ENCODE measurements at regions not wholly inside any gene's neighbourhood (a gene's known extent, or its start where the extent isn't known, plus 50 kb on each side); places are given as distances from the start of the nearest gene placed in this dataset.

GRCh38 chr1:114296413-114296812 lies 142.7 kb upstream of the SYT6 start:
- intact Hi-C loops (cut with micrococcal nuclease) = no loop called here
- CTCF ChIA-PET = no interaction called here
- no peak for ATAC-seq

More at GRCh38 chr1:114296413-114296812, 142.7 kb upstream of the SYT6 start:
- BruUV-seq (replicated peaks) = no TSS peak
- Histone ChIP-seq H2AFZ (ENCODE audit: low read depth, low read length, poor library complexity, severe bottlenecking) (no peak overlapping the region), H3K4me3 (replicated peaks in 1 of 2; ENCODE audit: low read depth in 1 of 2, low read length in 2 of 2) (no peak overlapping the region), H4K20me1 (ENCODE audit: insufficient read depth) (no peaks in the 10 kb centered on the region), H3K9me3 (ENCODE audit: control insufficient read depth in 1 of 2, insufficient read depth in 1 of 2, low read depth in 1 of 2, low read length in 2 of 2) (no peaks in the 10 kb centered on the region), H3K4me1 (ENCODE audit: control insufficient read depth in 1 of 2, insufficient read depth in 2 of 2, low read length in 2 of 2) (no peaks in the 10 kb centered on the region), H3K27ac (ENCODE audit: low read depth, low read length) (no peak overlapping the region), H3K27me3 (ENCODE audit: insufficient read depth, low read length) (peaks cover 14% of the 10 kb centered on the region), H3K9ac (ENCODE audit: low read length) (no peak overlapping the region), H3K36me3 (ENCODE audit: control insufficient read depth in 1 of 2, insufficient read depth in 2 of 2, low read length in 2 of 2) (no peaks in the 10 kb centered on the region), H3K79me2 (ENCODE audit: insufficient read depth, low read length) (no peaks in the 10 kb centered on the region), H3K9me2 (ENCODE audit: insufficient read depth) (no peaks in the 10 kb centered on the region), H3K4me2 (ENCODE audit: low read length) (no peak overlapping the region)
- TF ChIP-seq ZNF274 (IDR thresholded peaks at IDR 0.05; ENCODE audit: low read depth, low read length) (no peak), SRF (IDR thresholded peaks at IDR 0.05; ENCODE audit: low read depth) (no peak), REST (IDR thresholded peaks at IDR 0.05; ENCODE audit: low read depth) (no peak), ZFX (IDR thresholded peaks at IDR 0.05) (no peak), ELF1 (IDR thresholded peaks at IDR 0.05; ENCODE audit: borderline replicate concordance, low read depth) (no peak), EZH2 (IDR thresholded peaks at IDR 0.05) (no peak), MAX (IDR thresholded peaks at IDR 0.05) (no peak), YY1 (IDR thresholded peaks at IDR 0.05; ENCODE audit: extremely low read depth, insufficient replicate concordance, low read depth, low read length) (no peak), FOSL1 (IDR thresholded peaks at IDR 0.05; ENCODE audit: low read depth) (no peak), ATF3 (IDR thresholded peaks at IDR 0.05) (no peak), CEBPB (IDR thresholded peaks at IDR 0.05; ENCODE audit: low read depth) (no peak), CTCF (IDR thresholded peaks at IDR 0.05 in 2 of 3, conservative IDR thresholded peaks at IDR 0.05 in 1 of 3; ENCODE audit: borderline replicate concordance in 1 of 3, insufficient read depth in 1 of 3, low read depth in 2 of 3, low read length in 2 of 3) (no peak), SP1 (IDR thresholded peaks at IDR 0.05; ENCODE audit: low read depth) (no peak), JUND (IDR thresholded peaks at IDR 0.05) (no peak), EGR1 (IDR thresholded peaks at IDR 0.05; ENCODE audit: low read depth) (no peak), SIN3A (IDR thresholded peaks at IDR 0.05; ENCODE audit: low read depth) (no peak)
- DNase-seq (ENCODE audit: low read depth, low spot score) = no peak
- POLR2A ChIA-PET = no interaction called here
- RAD21 ChIA-PET (ENCODE audit: low non-redundant PET in 1 of 2, low total read pairs in 2 of 2, uncharacterized antibody in 2 of 2, unreplicated experiment in 2 of 2) = no interaction called here
